K562 (cell line): ENCODE measurements at regions not wholly inside any gene's neighbourhood (a gene's known extent, or its start where the extent isn't known, plus 50 kb on each side); places are given as distances from the start of the nearest gene placed in this dataset.

Experiments used
- ATAC-seq: fragments of 200-7000 bp; cut with Tn5 transposase; 3 replicates; pipeline ENCODE4 v1.9.1; 2020; ENCODE audit warnings: moderate library complexity
- BruUV-seq: library from RNA; stranded (reverse); fragments of 400-500 nt; replicated peaks from 2 replicates; lab custom pipeline; 2021; lab: Mats Ljungman, UMichigan
- CTCF ChIA-PET: fragments of 300-600 bp; formaldehyde crosslinking; extraction: SDS; loops from one replicate; lab custom pipeline; 2021; ENCODE audit warnings: low intra/inter-chr PET ratio; lab: Yijun Ruan, JAX
- POLR2A ChIA-PET: fragments of 300-600, 350-650 bp; sonication (Branson Sonifier 250); formaldehyde crosslinking; extraction: SDS; loops from one replicate; lab custom pipeline; 2021; ENCODE audit warnings: antibody characterized with exemption, inconsistent platforms; lab: Yijun Ruan, JAX
- DNase-seq, 4 experiments: peaks; one replicate each; pipeline versions ENCODE4 v3.0.0 to v3.0.0-alpha.2; 2011 to 2018; ENCODE audit warnings: low spot score in 3 of 4, mixed read lengths in 3 of 4; ENCODE audit errors: extremely low read depth in 1 of 4
- FAIRE-seq: peaks from 2 replicates; lab custom pipeline; 2011; peaks lifted over from hg19 to GRCh38; lab: Jason Lieb, UNC
- H2AFZ ChIP-seq: 2 replicates; pipeline ENCODE4 v1.6.0; 2011; ENCODE audit warnings: low read depth, low read length, control low read depth, inconsistent platforms
- H3K27ac ChIP-seq: fragments of 200-600 bp; 3 replicates; pipeline ENCODE4 v1.8.0; 2011; ENCODE audit warnings: low read depth, mild to moderate bottlenecking, control low read depth, inconsistent platforms, low read length, moderate library complexity, mixed read lengths; ENCODE audit errors: extremely low read depth
- H3K27me3 ChIP-seq, 2 experiments: fragments of 300-600 bp in 1 of 2; 2 replicates in 1 of 2; 3 replicates in 1 of 2; pipeline versions ENCODE4 v1.6.0 to v1.8.0; 2011; ENCODE audit warnings: inconsistent platforms in 2 of 2, low read length in 2 of 2, mild to moderate bottlenecking in 1 of 2, mixed read lengths in 1 of 2, moderate library complexity in 1 of 2; ENCODE audit not compliant: control insufficient read depth in 2 of 2, insufficient read depth in 2 of 2
- H3K36me3 ChIP-seq: fragments of 300-600 bp; 3 replicates; pipeline ENCODE4 v1.8.0; 2011; ENCODE audit warnings: mild to moderate bottlenecking, low read length, inconsistent platforms; ENCODE audit not compliant: control insufficient read depth, insufficient read depth
- H3K4me1 ChIP-seq, 2 experiments: fragments of 200-600 bp in 1 of 2; replicated peaks in 1 of 2; 2 replicates in 1 of 2; 3 replicates in 1 of 2; pipeline versions ENCODE4 v1.5.1 to v1.8.0; 2011; ENCODE audit warnings: inconsistent platforms in 2 of 2, low read length in 2 of 2, mild to moderate bottlenecking in 1 of 2, mixed read lengths in 1 of 2, moderate library complexity in 1 of 2; ENCODE audit not compliant: control insufficient read depth in 2 of 2, insufficient read depth in 2 of 2
- H3K4me2 ChIP-seq: 2 replicates; pipeline ENCODE4 v1.6.1; 2011; ENCODE audit warnings: low read length, control low read depth, inconsistent platforms, mixed read lengths; ENCODE audit not compliant: insufficient read depth
- H3K4me3 ChIP-seq: fragments of 200-600 bp; sonication (generic), shearing (Covaris generic); 2 replicates; pipeline ENCODE4 v1.5.1; 2016; ENCODE audit warnings: control low read depth, inconsistent platforms
- H3K79me2 ChIP-seq: fragments of 200-600 bp; 3 replicates; pipeline ENCODE4 v1.8.0; 2011; ENCODE audit warnings: low read length, inconsistent platforms; ENCODE audit not compliant: control insufficient read depth, insufficient read depth
- H3K9ac ChIP-seq, 2 experiments: 2 replicates each; pipeline versions ENCODE4 v1.6.0 to v1.6.1; 2011; ENCODE audit warnings: low read depth in 2 of 2, low read length in 2 of 2, control low read depth in 1 of 2, inconsistent platforms in 1 of 2, mild to moderate bottlenecking in 1 of 2, mixed read lengths in 1 of 2; ENCODE audit not compliant: insufficient read depth in 1 of 2
- H3K9me1 ChIP-seq: one replicate; pipeline ENCODE4 v1.6.0; 2011; ENCODE audit warnings: inconsistent platforms, mild to moderate bottlenecking, low read length, moderate library complexity; ENCODE audit not compliant: control insufficient read depth, insufficient read depth
- H3K9me3 ChIP-seq: replicated peaks from 2 replicates; pipeline ENCODE4 v1.5.1; 2011; ENCODE audit warnings: low read depth, low read length, inconsistent platforms; ENCODE audit not compliant: control insufficient read depth, insufficient read depth
- H4K20me1 ChIP-seq: replicated peaks from 2 replicates; pipeline ENCODE4 v1.6.1; 2011; ENCODE audit warnings: low read length, inconsistent platforms, mixed read lengths; ENCODE audit not compliant: control insufficient read depth, insufficient read depth
- FOSL1 ChIP-seq: fragments of 200-800 bp; sonication (Bioruptor generic); conservative IDR thresholded peaks from 2 replicates; pipeline ENCODE4 v1.6.1; 2016; ENCODE audit warnings: missing genetic modification characterization, missing compliant biosample characterization
- MBD2 ChIP-seq: sonication (generic); IDR thresholded peaks from 2 replicates; pipeline ENCODE4 v1.6.1; 2016; ENCODE audit warnings: low read depth, borderline replicate concordance
- PPARD ChIP-seq: fragments of 250-450 bp; sonication (Bioruptor Pico); IDR thresholded peaks from 2 replicates; pipeline ENCODE4 v1.8.0; 2022; ENCODE audit warnings: inconsistent platforms, mild to moderate bottlenecking, moderate library complexity
- SOX6 ChIP-seq: fragments of 450-650 bp; IDR thresholded peaks from 2 replicates; pipeline ENCODE4 v1.6.1; 2014; ENCODE audit warnings: mild to moderate bottlenecking
- ZNF24 ChIP-seq: fragments of 450-650 bp; IDR thresholded peaks from 2 replicates; pipeline ENCODE4 v1.6.1; 2016
- ZNF551 ChIP-seq: fragments of 250-450 bp; sonication (Bioruptor Pico); IDR thresholded peaks from 2 replicates; pipeline ENCODE4 v1.5.0; 2021; ENCODE audit warnings: mild to moderate bottlenecking, moderate library complexity
- ZNF778 ChIP-seq: fragments of 450-650 bp; formaldehyde crosslinking; IDR thresholded peaks from 2 replicates; pipeline ENCODE4 v1.4.0; 2020; ENCODE audit warnings: mild to moderate bottlenecking, moderate library complexity
- WGBS: fragments of 100-300 bp; shearing (Covaris generic); methylation state at CpG from one replicate; pipeline ENCODE4 v1.1.6; 2016; ENCODE audit warnings: low coverage, mixed read lengths; ENCODE audit not compliant: insufficient coverage; ENCODE audit errors: missing lambda C conversion rate; 5-methylcytosine and 5-hydroxymethylcytosine counted together
- in situ Hi-C: fragments of 300-500 bp; cut with MboI; formaldehyde crosslinking; loops from 4 replicates; pipeline ENCODE4 v1.15.0; 2018; ENCODE audit warnings: inconsistent platforms, mixed read lengths
- intact Hi-C: fragments of 100-400 bp; cut with micrococcal nuclease; formaldehyde crosslinking; loops from 2 replicates; pipeline ENCODE4 v1.14.2; 2022
- TF ChIP-seq, protein P1 (sequence below), 2 experiments: fragments of 450-650 bp in 1 of 2; sonication (generic) in 1 of 2; formaldehyde crosslinking in 1 of 2; IDR thresholded peaks; 2 replicates each; pipeline versions ENCODE4 v1.7.1 to v1.9.0; 2016 to 2022; ENCODE audit warnings: inconsistent platforms in 1 of 2, mild to moderate bottlenecking in 1 of 2, missing genetic modification reagents in 1 of 2
- TF ChIP-seq, protein P2 (sequence below): fragments of 250-450 bp; sonication (Bioruptor Pico); IDR thresholded peaks from 2 replicates; pipeline ENCODE4 v1.8.0; 2022; ENCODE audit warnings: inconsistent platforms

GRCh38 chr21:40901691-40902090 is 54.7 kb upstream of the DSCAM start:
- DNase-seq (no peak), FAIRE-seq (no peak), ATAC-seq (no peak)
- no peak overlapping the region for H3K4me2 ChIP-seq
- BruUV-seq: no TSS peak
- TF ChIP-seq ZNF778 (CRISPR knock-in tag) (no peak), PPARD (CRISPR knock-in tag) (no peak), ZNF24 (no peak), MBD2 (no peak), ZNF551 (CRISPR knock-in tag) (no peak), FOSL1 (tag) (no peak), SOX6 (no peak)
- TF ChIP-seq, protein P1, sequence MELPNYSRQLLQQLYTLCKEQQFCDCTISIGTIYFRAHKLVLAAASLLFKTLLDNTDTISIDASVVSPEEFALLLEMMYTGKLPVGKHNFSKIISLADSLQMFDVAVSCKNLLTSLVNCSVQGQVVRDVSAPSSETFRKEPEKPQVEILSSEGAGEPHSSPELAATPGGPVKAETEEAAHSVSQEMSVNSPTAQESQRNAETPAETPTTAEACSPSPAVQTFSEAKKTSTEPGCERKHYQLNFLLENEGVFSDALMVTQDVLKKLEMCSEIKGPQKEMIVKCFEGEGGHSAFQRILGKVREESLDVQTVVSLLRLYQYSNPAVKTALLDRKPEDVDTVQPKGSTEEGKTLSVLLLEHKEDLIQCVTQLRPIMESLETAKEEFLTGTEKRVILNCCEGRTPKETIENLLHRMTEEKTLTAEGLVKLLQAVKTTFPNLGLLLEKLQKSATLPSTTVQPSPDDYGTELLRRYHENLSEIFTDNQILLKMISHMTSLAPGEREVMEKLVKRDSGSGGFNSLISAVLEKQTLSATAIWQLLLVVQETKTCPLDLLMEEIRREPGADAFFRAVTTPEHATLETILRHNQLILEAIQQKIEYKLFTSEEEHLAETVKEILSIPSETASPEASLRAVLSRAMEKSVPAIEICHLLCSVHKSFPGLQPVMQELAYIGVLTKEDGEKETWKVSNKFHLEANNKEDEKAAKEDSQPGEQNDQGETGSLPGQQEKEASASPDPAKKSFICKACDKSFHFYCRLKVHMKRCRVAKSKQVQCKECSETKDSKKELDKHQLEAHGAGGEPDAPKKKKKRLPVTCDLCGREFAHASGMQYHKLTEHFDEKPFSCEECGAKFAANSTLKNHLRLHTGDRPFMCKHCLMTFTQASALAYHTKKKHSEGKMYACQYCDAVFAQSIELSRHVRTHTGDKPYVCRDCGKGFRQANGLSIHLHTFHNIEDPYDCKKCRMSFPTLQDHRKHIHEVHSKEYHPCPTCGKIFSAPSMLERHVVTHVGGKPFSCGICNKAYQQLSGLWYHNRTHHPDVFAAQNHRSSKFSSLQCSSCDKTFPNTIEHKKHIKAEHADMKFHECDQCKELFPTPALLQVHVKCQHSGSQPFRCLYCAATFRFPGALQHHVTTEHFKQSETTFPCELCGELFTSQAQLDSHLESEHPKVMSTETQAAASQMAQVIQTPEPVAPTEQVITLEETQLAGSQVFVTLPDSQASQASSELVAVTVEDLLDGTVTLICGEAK (IDR thresholded peaks at IDR 0.05): no peak
- TF ChIP-seq, protein P1 (CRISPR knock-in tag; IDR thresholded peaks at IDR 0.05): no peak
- TF ChIP-seq, protein P2, sequence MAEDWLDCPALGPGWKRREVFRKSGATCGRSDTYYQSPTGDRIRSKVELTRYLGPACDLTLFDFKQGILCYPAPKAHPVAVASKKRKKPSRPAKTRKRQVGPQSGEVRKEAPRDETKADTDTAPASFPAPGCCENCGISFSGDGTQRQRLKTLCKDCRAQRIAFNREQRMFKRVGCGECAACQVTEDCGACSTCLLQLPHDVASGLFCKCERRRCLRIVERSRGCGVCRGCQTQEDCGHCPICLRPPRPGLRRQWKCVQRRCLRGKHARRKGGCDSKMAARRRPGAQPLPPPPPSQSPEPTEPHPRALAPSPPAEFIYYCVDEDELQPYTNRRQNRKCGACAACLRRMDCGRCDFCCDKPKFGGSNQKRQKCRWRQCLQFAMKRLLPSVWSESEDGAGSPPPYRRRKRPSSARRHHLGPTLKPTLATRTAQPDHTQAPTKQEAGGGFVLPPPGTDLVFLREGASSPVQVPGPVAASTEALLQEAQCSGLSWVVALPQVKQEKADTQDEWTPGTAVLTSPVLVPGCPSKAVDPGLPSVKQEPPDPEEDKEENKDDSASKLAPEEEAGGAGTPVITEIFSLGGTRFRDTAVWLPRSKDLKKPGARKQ (CRISPR knock-in tag): no peak
- CTCF ChIA-PET: no interaction called here
- WGBS: 2% methylated on average over 4 of the region's 4 CpGs
- no peaks in the 10 kb centered on the region for H3K9me1 ChIP-seq
- no peaks in the 10 kb centered on the region for H3K4me1 ChIP-seq
- H3K79me2 ChIP-seq: no peaks in the 10 kb centered on the region
- no peaks in the 10 kb centered on the region for H3K27me3 ChIP-seq
- in situ Hi-C loops: no loop called here
- no peak overlapping the region for H2AFZ ChIP-seq
- POLR2A ChIA-PET: no interaction called here
- no peaks in the 10 kb centered on the region; the same call in 1 of the 2 replicates for H3K9me3 ChIP-seq
- no peaks in the 10 kb centered on the region for H3K36me3 ChIP-seq
- no peak overlapping the region for H3K9ac ChIP-seq
- H4K20me1 ChIP-seq: no peaks in the 10 kb centered on the region
- no peak overlapping the region for H3K4me3 ChIP-seq
- intact Hi-C loops: no loop called here
- no peak overlapping the region for H3K27ac ChIP-seq
